ENCODE measurements at regions not wholly inside any gene's neighbourhood (a gene's known extent, or its start where the extent isn't known, plus 50 kb on each side); places are given as distances from the start of the nearest gene placed in this dataset.

GRCh38 chr1:112312315-112312714 is 83.7 kb upstream of the CTTNBP2NL start:
- DNase-seq (ENCODE audit: insufficient read length, low spot score): no peak
- no peak for FAIRE-seq

GRCh38 chr1:112312879-112313278 is 83.1 kb upstream of the CTTNBP2NL start:
- FAIRE-seq: no peak

GRCh38 chr1:112316254-112316913 is 79.6 kb upstream of the CTTNBP2NL start:
- DNase-seq (ENCODE audit: insufficient read length, low spot score) (no peak), FAIRE-seq (no peak)

More at GRCh38 chr1:112312879-112313278, 83.1 kb upstream of the CTTNBP2NL start:
- DNase-seq (ENCODE audit: insufficient read length, low spot score): no peak

- no peak for DNase-seq (ENCODE audit: insufficient read length, low spot score)
- FAIRE-seq: no peak
Observed at GRCh38 chr1:112317140-112317539, 78.9 kb upstream of the CTTNBP2NL start.

- no peak for FAIRE-seq
- no peak for DNase-seq (ENCODE audit: insufficient read length, low spot score)
Observed at GRCh38 chr1:112317611-112318062, 78.4 kb upstream of the CTTNBP2NL start.

GRCh38 chr1:112318263-112318662 is 77.8 kb upstream of the CTTNBP2NL start:
- no peak for DNase-seq (ENCODE audit: insufficient read length, low spot score)
- FAIRE-seq: no peak

- FAIRE-seq (no peak), DNase-seq (ENCODE audit: insufficient read length, low spot score) (no peak)
Observed at GRCh38 chr1:112318698-112319370, 77.2 kb upstream of the CTTNBP2NL start.

- DNase-seq (ENCODE audit: insufficient read length, low spot score) (no peak), FAIRE-seq (no peak)
Observed at GRCh38 chr1:112319371-112320040, 76.5 kb upstream of the CTTNBP2NL start.

GRCh38 chr1:112320058-112320457 is 76.0 kb upstream of the CTTNBP2NL start:
- FAIRE-seq: no peak

GRCh38 chr1:112322018-112322417 is 74.0 kb upstream of the CTTNBP2NL start:
- FAIRE-seq: no peak

More at GRCh38 chr1:112320058-112320457, 76.0 kb upstream of the CTTNBP2NL start:
- no peak for DNase-seq (ENCODE audit: insufficient read length, low spot score)

GRCh38 chr1:112322983-112323678 is 72.9 kb upstream of the CTTNBP2NL start:
- FAIRE-seq (no peak), DNase-seq (ENCODE audit: insufficient read length, low spot score) (no peak)

More at GRCh38 chr1:112322018-112322417, 74.0 kb upstream of the CTTNBP2NL start:
- DNase-seq (ENCODE audit: insufficient read length, low spot score): no peak

- FAIRE-seq (no peak), DNase-seq (ENCODE audit: insufficient read length, low spot score) (no peak)
Observed at GRCh38 chr1:112325504-112325903, 70.5 kb upstream of the CTTNBP2NL start.

- DNase-seq (ENCODE audit: insufficient read length, low spot score) (no peak), FAIRE-seq (no peak)
Observed at GRCh38 chr1:112328600-112328999, 67.4 kb upstream of the CTTNBP2NL start.

GRCh38 chr1:112332176-112333150 is 63.6 kb upstream of the CTTNBP2NL start:
- FAIRE-seq (no peak), DNase-seq (ENCODE audit: insufficient read length, low spot score) (no peak)

- DNase-seq (ENCODE audit: insufficient read length, low spot score) (no peak), FAIRE-seq (no peak)
Observed at GRCh38 chr1:112335351-112335750, 60.7 kb upstream of the CTTNBP2NL start.

GRCh38 chr1:112337028-112337531 is 58.9 kb upstream of the CTTNBP2NL start:
- FAIRE-seq: no peak

GRCh38 chr1:112341986-112342385 is 54.0 kb upstream of the CTTNBP2NL start:
- FAIRE-seq: no peak
- DNase-seq (ENCODE audit: insufficient read length, low spot score): no peak

More at GRCh38 chr1:112337028-112337531, 58.9 kb upstream of the CTTNBP2NL start:
- peak; percentile 8 for DNase-seq (ENCODE audit: insufficient read length, low spot score)

GRCh38 chr1:112342558-112342957 is 53.5 kb upstream of the CTTNBP2NL start:
- FAIRE-seq (no peak), DNase-seq (ENCODE audit: insufficient read length, low spot score) (no peak)

GRCh38 chr1:112344754-112345423 is 51.1 kb upstream of the CTTNBP2NL start:
- no peak for FAIRE-seq
- DNase-seq (ENCODE audit: insufficient read length, low spot score): no peak
